Ectodermal cell (in vitro differentiated cells): ENCODE measurements at regions not wholly inside any gene's neighbourhood (a gene's known extent, or its start where the extent isn't known, plus 50 kb on each side); places are given as distances from the start of the nearest gene placed in this dataset.

Source experiments
- H3K27ac ChIP-seq: 2 replicates; pipeline ENCODE4 v1.7.0; 2013; ENCODE audit warnings: mild to moderate bottlenecking, low read depth, low read length; ENCODE audit not compliant: insufficient read depth, poor library complexity, severe bottlenecking
- H3K27me3 ChIP-seq: 2 replicates; pipeline ENCODE4 v1.7.0; 2013; ENCODE audit warnings: mild to moderate bottlenecking, low read length; ENCODE audit not compliant: insufficient read depth, control insufficient read depth, poor library complexity, severe bottlenecking
- H3K36me3 ChIP-seq: one replicate; pipeline ENCODE4 v1.7.0; 2013; ENCODE audit warnings: low read length; ENCODE audit not compliant: control insufficient read depth, insufficient read depth
- H3K4me1 ChIP-seq: one replicate; pipeline ENCODE4 v1.7.0; 2013; ENCODE audit warnings: low read length; ENCODE audit not compliant: control insufficient read depth, insufficient read depth
- H3K4me3 ChIP-seq: 2 replicates; pipeline ENCODE4 v1.7.0; 2013; ENCODE audit warnings: low read depth, low read length, control low read depth; ENCODE audit not compliant: insufficient read depth
- H3K9me3 ChIP-seq: 2 replicates; pipeline ENCODE4 v1.7.0; 2013; ENCODE audit warnings: mild to moderate bottlenecking, low read length, moderate library complexity; ENCODE audit not compliant: control insufficient read depth
- WGBS, 2 experiments: methylation state at CpG; one replicate each; pipeline ENCODE4 v1.1.7; 2013; ENCODE audit warnings: missing lambda C conversion rate in 2 of 2; 5-methylcytosine and 5-hydroxymethylcytosine counted together

GRCh38 chr7:22579961-22580360 is 80.0 kb upstream of the STEAP1B start:
- WGBS, 2 experiments, result 86 to 100% methylated on average over 1 to 2 of the region's 2 CpGs
- Histone ChIP-seq H3K27ac (no peak overlapping the region), H3K4me1 (no peaks in the 10 kb centered on the region), H3K36me3 (no peaks in the 10 kb centered on the region), H3K4me3 (no peak overlapping the region), H3K27me3 (no peaks in the 10 kb centered on the region), H3K9me3 (no peaks in the 10 kb centered on the region)

GRCh38 chr7:22578007-22578733 is 78.2 kb upstream of the STEAP1B start:
- no peaks in the 10 kb centered on the region for H3K36me3 ChIP-seq
- 91 to 93% methylated on average over 4 to 5 of the region's 5 CpGs for WGBS, 2 experiments
- H3K9me3 ChIP-seq, result no peaks in the 10 kb centered on the region
- H3K27me3 ChIP-seq, result no peaks in the 10 kb centered on the region
- H3K4me3 ChIP-seq, result no peak overlapping the region
- no peak overlapping the region for H3K27ac ChIP-seq
- no peaks in the 10 kb centered on the region for H3K4me1 ChIP-seq

GRCh38 chr7:22577470-22578001 is 77.5 kb upstream of the STEAP1B start:
- WGBS, 2 experiments, result 96 to 97% methylated on average over 6 of the region's 6 CpGs
- Histone ChIP-seq H3K4me1 (no peaks in the 10 kb centered on the region), H3K9me3 (no peaks in the 10 kb centered on the region), H3K27me3 (no peaks in the 10 kb centered on the region), H3K36me3 (no peaks in the 10 kb centered on the region), H3K27ac (no peak overlapping the region), H3K4me3 (no peak overlapping the region)

GRCh38 chr7:22576612-22577469 is 76.9 kb upstream of the STEAP1B start:
- H3K27ac ChIP-seq, result no peak overlapping the region
- WGBS, 2 experiments, result 92 to 94% methylated on average over 5 of the region's 5 CpGs

GRCh38 chr7:22574754-22575520 is 74.9 kb upstream of the STEAP1B start:
- Histone ChIP-seq H3K4me3 (no peak overlapping the region), H3K4me1 (no peaks in the 10 kb centered on the region), H3K36me3 (no peaks in the 10 kb centered on the region), H3K9me3 (no peaks in the 10 kb centered on the region), H3K27ac (no peak overlapping the region), H3K27me3 (no peaks in the 10 kb centered on the region)
- 93 to 94% methylated on average over 8 to 9 of the region's 9 CpGs for WGBS, 2 experiments

More at GRCh38 chr7:22576612-22577469, 76.9 kb upstream of the STEAP1B start:
- no peaks in the 10 kb centered on the region for H3K9me3 ChIP-seq
- no peaks in the 10 kb centered on the region for H3K36me3 ChIP-seq
- no peaks in the 10 kb centered on the region for H3K27me3 ChIP-seq
- H3K4me1 ChIP-seq, result no peaks in the 10 kb centered on the region
- H3K4me3 ChIP-seq, result no peak overlapping the region

- H3K9me3 ChIP-seq, result no peaks in the 10 kb centered on the region
- WGBS, 2 experiments, result 89 to 95% methylated on average over 4 to 6 of the region's 7 CpGs
- H3K4me1 ChIP-seq, result no peaks in the 10 kb centered on the region
- H3K27me3 ChIP-seq, result no peaks in the 10 kb centered on the region
- no peak overlapping the region for H3K27ac ChIP-seq
- no peaks in the 10 kb centered on the region for H3K36me3 ChIP-seq
- H3K4me3 ChIP-seq, result no peak overlapping the region
Measured at GRCh38 chr7:22572937-22573336, 72.9 kb upstream of the STEAP1B start.

GRCh38 chr7:22572292-22572691 is 72.3 kb upstream of the STEAP1B start:
- no peak overlapping the region for H3K27ac ChIP-seq

GRCh38 chr7:22571766-22572165 is 71.8 kb upstream of the STEAP1B start:
- Histone ChIP-seq H3K4me1 (no peaks in the 10 kb centered on the region), H3K27ac (no peak overlapping the region), H3K27me3 (no peaks in the 10 kb centered on the region), H3K36me3 (no peaks in the 10 kb centered on the region), H3K4me3 (no peak overlapping the region), H3K9me3 (no peaks in the 10 kb centered on the region)
- WGBS, 2 experiments, result 94 to 95% methylated on average over 4 of the region's 4 CpGs

More at GRCh38 chr7:22572292-22572691, 72.3 kb upstream of the STEAP1B start:
- H3K9me3 ChIP-seq, result no peaks in the 10 kb centered on the region
- H3K27me3 ChIP-seq, result no peaks in the 10 kb centered on the region
- no peaks in the 10 kb centered on the region for H3K4me1 ChIP-seq
- H3K36me3 ChIP-seq, result no peaks in the 10 kb centered on the region
- no peak overlapping the region for H3K4me3 ChIP-seq
- WGBS, 2 experiments, result 92% methylated on average over 8 of the region's 8 CpGs

GRCh38 chr7:22569586-22570321 is 69.8 kb upstream of the STEAP1B start:
- 85 to 90% methylated on average over 11 of the region's 11 CpGs for WGBS, 2 experiments
- Histone ChIP-seq H3K27ac (no peak overlapping the region), H3K36me3 (no peaks in the 10 kb centered on the region), H3K9me3 (no peaks in the 10 kb centered on the region), H3K4me1 (no peaks in the 10 kb centered on the region), H3K4me3 (no peak overlapping the region), H3K27me3 (no peaks in the 10 kb centered on the region)
